Right lung (tissue), 2 donors: ENCODE measurements at regions not wholly inside any gene's neighbourhood (a gene's known extent, or its start where the extent isn't known, plus 50 kb on each side); places are given as distances from the start of the nearest gene placed in this dataset.

Experiments used
- DNase-seq, 2 donors: peaks; one replicate each; pipeline ENCODE4 v3.0.0-alpha.2; 2013

GRCh38 chr4:182068920-182069319 is 174.3 kb upstream of the TENM3 start:
- no peak for DNase-seq

DNA sequence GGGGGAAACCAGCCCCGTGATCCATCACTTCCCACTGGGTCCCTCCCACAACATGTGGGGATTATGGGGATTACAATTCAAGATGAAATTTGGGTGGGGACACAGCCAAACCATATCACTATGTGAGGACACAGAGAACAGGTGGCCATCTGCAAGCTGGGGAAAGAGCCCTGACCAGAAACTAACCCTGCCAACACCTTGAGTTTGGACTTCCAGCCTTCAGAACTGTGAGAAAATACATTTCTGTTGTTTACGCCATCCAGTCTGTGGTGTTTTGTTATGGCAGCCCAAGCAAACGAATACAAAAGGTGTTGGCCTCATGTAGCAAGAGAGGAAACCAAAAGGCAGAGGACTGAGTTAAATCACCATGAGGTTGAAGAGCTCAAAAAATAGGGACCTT is 169.9 kb upstream of the TENM3 start:
- DNase-seq, result no peak

GRCh38 chr4:182074139-182074538 is 169.1 kb upstream of the TENM3 start:
- no peak for DNase-seq

DNA sequence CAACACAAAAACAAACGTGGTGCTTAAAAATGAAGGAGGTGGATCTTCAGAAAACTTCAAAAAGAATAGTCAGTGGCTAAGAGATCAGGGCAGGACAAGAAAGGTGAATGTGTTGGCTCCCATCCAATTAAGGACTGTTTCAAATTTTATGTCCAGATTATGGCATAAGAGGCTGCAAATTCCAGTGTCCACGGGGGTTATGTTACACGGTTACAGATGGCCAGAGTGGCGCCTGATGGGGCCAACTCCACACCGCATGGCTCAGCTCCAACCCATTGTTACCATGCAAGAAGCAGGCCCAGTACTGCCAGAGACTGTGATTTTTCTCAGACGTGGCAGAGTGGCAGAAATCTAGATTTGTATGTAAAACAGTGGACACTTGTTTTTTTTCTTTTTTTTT is 168.4 kb upstream of the TENM3 start:
- DNase-seq, result no peak

GRCh38 chr4:182082910-182083309 is 160.3 kb upstream of the TENM3 start:
- no peak for DNase-seq

GRCh38 chr4:182083671-182084410 is 159.4 kb upstream of the TENM3 start:
- DNase-seq, result no peak

DNA sequence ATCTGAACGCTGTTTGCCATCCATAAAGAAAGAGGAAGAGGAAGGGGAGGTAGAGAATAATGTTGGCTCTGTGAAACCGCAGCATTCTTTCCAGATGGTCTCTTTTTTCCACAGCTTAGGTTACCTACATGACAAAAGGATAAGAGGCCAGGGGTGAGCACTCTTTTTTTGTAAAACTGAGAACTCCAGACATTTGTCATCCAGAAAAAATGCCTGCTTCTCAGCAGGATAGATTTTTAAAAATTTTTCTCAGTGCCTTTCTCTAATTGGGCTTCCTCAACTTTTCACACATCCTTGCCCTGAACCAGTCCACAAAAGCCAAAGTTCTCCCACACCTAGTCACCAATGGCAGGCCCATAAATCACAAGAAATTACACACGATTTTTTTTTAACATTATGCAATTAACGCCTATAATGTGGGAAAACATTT is 158.1 kb upstream of the TENM3 start:
- no peak for DNase-seq

GRCh38 chr4:182089326-182089725 is 153.9 kb upstream of the TENM3 start:
- DNase-seq, result no peak

DNA sequence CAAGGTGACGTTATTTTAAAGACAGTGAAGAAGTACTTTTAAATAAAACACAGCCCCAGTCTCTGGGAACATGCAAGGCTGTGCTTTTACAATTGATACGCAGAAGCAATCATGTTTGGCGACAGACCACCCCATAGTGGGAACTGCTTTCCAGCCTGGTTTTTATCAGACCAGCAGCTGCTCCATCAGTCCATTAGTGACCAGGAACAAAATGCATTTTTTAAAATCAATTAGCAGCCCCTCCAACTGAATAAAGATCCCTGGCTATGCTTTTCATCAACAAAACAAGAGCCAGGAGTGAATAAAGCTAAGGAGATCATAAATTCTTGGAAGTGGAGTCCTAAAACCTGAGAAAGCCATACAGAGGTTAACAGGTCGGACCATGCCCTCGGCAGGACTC is 153.0 kb upstream of the TENM3 start:
- no peak for DNase-seq

DNA sequence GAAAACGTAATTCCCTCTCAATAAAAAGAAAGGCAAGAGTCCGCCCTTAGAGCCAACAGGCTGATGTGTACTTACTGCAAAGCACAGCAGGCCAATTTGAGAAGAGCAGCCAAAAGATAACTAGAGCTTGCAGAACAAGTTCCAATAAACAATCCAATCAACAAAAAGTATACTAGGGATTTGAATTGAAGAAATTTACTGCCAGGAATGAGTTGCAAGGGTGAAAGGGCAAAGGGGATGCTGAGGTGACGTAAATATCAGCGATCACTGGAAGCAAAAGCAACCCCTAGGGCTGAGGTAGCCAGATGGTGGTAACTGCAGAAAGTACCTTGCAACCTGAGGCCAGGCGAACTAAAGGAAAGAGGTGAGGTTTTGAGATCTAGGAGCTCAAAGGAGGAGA is 152.1 kb upstream of the TENM3 start:
- no peak for DNase-seq

GRCh38 chr4:182093431-182093831 is 149.8 kb upstream of the TENM3 start:
- DNase-seq, result no peak

DNA sequence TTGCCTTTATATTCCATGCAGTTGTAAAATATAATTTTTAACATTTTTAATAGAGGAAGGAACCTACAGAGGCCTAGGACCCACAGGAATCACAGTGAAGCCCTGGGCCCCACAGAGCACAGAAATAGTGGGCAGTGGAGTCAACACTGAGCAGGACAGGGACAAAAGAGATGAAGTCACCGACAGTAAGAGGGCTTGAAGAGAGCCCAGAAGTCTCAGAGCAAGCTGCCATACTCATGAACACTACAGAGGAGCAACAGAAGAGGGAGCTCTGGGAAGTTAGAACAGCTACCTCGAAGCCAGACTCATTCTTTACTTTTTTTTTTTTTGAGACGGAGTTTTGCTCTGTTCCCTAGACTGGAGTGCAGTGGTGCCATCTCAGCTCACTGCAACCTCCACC is 149.3 kb upstream of the TENM3 start:
- no peak for DNase-seq

DNA sequence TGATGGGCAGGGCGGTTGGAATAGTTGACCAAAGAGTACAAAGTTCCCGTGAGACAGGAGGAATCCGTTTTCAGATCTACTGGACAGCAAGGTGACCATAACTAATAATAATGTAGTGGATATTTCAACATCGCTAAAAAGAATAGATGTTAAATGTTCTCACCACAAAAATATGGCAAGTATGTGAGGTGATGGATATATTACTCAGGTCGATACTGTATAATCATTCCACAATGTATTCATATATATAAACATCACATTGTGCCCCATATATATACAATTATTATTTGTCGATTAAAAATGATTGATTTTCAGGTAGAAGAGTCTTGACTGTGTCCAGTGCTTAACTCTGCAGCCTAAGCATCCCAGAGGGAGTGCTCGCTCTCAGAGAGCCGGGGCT is 141.6 kb upstream of the TENM3 start:
- no peak for DNase-seq

- no peak for DNase-seq
These were observed 140.6 kb upstream of the TENM3 start for GRCh38 chr4:182102576-182102975.

GRCh38 chr4:182103614-182104319 is 139.4 kb upstream of the TENM3 start:
- DNase-seq, result no peak

- DNase-seq, result no peak
These were observed 137.8 kb upstream of the TENM3 start for GRCh38 chr4:182105416-182105815.

GRCh38 chr4:182107931-182108330 is 135.3 kb upstream of the TENM3 start:
- DNase-seq, result no peak

- no peak for DNase-seq
These were observed 131.6 kb upstream of the TENM3 start for GRCh38 chr4:182111586-182111985.

DNA sequence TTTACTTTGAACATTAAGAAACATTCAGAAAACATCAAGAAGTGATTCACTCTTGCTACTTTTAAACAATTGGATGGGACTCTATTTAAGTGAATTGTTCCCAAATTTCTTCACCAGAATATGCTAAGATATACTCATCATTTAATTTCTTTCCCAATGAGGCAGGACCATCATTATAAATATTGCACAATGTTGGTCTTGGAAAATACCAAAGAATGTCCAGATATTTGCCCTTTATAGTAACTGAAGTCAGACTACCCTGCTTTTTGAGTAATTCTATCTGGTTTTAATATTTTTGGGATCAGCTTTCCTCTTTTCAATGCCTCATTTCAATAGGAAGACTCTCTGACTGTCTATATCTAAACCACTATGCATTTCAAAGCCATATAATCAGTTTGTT is 129.4 kb upstream of the TENM3 start:
- DNase-seq, result no peak

DNA sequence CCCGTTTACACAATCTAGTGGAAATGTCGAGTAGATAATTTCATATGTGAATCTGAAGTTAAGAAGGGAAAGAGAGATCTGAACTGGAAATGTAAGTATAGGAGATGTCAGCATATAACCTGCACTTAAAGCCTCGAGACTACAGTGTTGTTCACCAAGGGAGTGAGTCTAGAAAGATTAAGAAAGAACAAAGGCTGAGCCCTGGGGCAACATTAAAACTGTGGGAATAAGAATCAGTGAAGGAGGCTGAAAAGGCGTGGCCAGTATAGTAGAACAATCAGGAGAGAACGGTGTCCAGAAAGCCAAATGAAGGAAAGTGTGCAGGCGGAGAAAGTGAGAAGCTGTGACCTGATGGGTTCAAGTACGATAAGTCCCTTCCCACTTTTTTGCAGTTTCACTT is 118.8 kb upstream of the TENM3 start:
- no peak for DNase-seq

DNA sequence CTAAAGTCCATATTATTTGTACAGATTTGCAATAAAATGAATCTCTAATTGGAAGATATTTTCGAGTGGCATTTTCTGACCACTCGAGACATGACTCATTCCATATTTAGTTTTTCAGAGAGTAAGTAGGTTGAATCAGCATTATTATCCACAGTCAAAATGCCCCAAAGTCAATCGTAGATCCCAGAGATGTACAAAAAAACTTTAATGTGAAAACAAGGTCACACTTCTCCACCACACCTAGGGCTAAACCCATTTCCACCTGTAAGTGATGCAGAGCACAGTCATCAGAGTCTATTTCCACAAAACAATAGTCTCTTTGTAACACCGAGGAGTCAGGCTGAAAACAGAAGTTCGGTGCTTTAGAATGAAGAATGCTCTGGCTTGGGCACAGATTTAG is 117.1 kb upstream of the TENM3 start:
- no peak for DNase-seq

DNA sequence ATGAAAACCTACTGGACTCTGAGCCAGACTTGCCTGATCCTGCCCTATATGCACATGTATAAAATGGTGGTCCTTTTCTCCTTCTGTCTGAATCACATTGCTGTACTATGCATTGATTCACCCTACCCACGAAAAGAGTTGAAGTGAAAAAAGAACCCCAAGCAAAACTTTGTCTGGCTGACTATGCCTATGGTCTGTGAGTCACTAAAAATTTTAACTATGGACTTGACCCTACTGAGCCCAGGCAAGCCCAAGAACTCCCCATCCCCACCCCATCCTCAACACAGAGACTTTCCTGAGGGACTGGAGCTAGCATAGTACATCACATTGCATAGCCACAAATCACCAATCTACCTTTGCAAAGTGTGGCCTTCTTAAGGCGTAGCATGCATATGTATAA is 116.6 kb upstream of the TENM3 start:
- no peak for DNase-seq

- no peak for DNase-seq
These were observed 110.2 kb upstream of the TENM3 start for GRCh38 chr4:182133033-182133432.

DNA sequence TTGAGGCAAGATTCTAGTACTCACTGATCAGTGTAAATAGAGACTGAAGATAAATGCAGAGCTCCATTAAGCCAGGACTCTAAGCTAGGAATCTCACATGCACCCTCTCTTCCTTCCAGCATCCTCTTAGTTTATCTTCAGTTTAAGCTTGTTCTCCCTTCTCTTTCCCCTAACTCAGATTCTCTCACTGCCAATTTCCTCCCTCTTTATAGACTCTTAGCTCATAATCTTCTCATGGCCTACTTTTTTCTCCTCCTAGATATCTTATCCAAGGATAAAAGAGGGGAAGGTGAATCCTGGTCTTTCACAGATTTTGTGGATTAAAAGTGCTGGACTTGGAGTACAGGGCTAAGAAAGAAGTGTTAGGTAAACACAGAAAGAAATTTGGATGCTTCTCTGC is 108.9 kb upstream of the TENM3 start:
- DNase-seq, result no peak
